SH-SY5Y (cell line): ENCODE measurements at regions not wholly inside any gene's neighbourhood (a gene's known extent, or its start where the extent isn't known, plus 50 kb on each side); places are given as distances from the start of the nearest gene placed in this dataset.

Source experiments
- GATA2 ChIP-seq: IDR thresholded peaks from 2 replicates; pipeline ENCODE4 v1.6.1; 2011; ENCODE audit warnings: mild to moderate bottlenecking, low read depth, low read length
- GATA3 ChIP-seq: IDR thresholded peaks from 2 replicates; pipeline ENCODE4 v1.6.1; 2011; ENCODE audit warnings: low read depth, mild to moderate bottlenecking, low read length, moderate library complexity

- no peak for TF ChIP-seq GATA2
- no peak for TF ChIP-seq GATA3
Observed at GRCh38 chr2:4039896-4040295, 336.5 kb downstream of the DCDC2C start.
